DMS153 (cell line): ENCODE measurements at regions not wholly inside any gene's neighbourhood (a gene's known extent, or its start where the extent isn't known, plus 50 kb on each side); places are given as distances from the start of the nearest gene placed in this dataset.
A peak's percentile ranks its signal among the peaks of the same experiment; 100 is the strongest.

ENCODE experiments used
- DNase-seq: peaks from one replicate; lab custom pipeline; 2025; lab: John Stamatoyannopoulos, UW

- DNase-seq = no peak
Measured at GRCh38 chr1:5713101-5714010, 278.9 kb downstream of the NPHP4 start.

- no peak for DNase-seq
Measured at GRCh38 chr1:5711956-5712645, 280.1 kb downstream of the NPHP4 start.

GRCh38 chr1:5711079-5711478 is 281.1 kb downstream of the NPHP4 start:
- DNase-seq = no peak

GRCh38 chr1:5709976-5710375 is 282.2 kb downstream of the NPHP4 start:
- no peak for DNase-seq

- DNase-seq = no peak
Measured at GRCh38 chr1:5709461-5709975, 282.7 kb downstream of the NPHP4 start.

- no peak for DNase-seq
Measured at GRCh38 chr1:5708346-5709245, 283.6 kb downstream of the NPHP4 start.

GRCh38 chr1:5707566-5708345 is 284.5 kb downstream of the NPHP4 start:
- DNase-seq = no peak

- DNase-seq = no peak
Measured at GRCh38 chr1:5706239-5706638, 286.0 kb downstream of the NPHP4 start.

- DNase-seq = no peak
Measured at GRCh38 chr1:5705751-5706150, 286.5 kb downstream of the NPHP4 start.

GRCh38 chr1:5704561-5705514 is 287.4 kb downstream of the NPHP4 start:
- DNase-seq = no peak

- no peak for DNase-seq
Measured at GRCh38 chr1:5701642-5702041, 290.6 kb downstream of the NPHP4 start.

GRCh38 chr1:5693568-5693967 is 298.7 kb downstream of the NPHP4 start:
- no peak for DNase-seq

- DNase-seq = no peak
Measured at GRCh38 chr1:5692664-5693063, 299.6 kb downstream of the NPHP4 start.

GRCh38 chr1:5691795-5692509 is 300.3 kb downstream of the NPHP4 start:
- DNase-seq = no peak

- no peak for DNase-seq
Measured at GRCh38 chr1:5690898-5691297, 301.3 kb downstream of the NPHP4 start.

GRCh38 chr1:5690291-5690690 is 301.9 kb downstream of the NPHP4 start:
- no peak for DNase-seq

- DNase-seq = peak; percentile 40
Measured at GRCh38 chr1:5688081-5689077, 303.8 kb downstream of the NPHP4 start.
